ENCODE measurements at regions not wholly inside any gene's neighbourhood (a gene's known extent, or its start where the extent isn't known, plus 50 kb on each side); places are given as distances from the start of the nearest gene placed in this dataset.

GRCh38 chr11:22491555-22492225 lies 133.9 kb downstream of the FANCF start:
- peak; percentile 98 for DNase-seq

- DNase-seq = no peak
Observed at GRCh38 chr11:22479971-22480720, 142.0 kb downstream of the SLC17A6 start.

DNA sequence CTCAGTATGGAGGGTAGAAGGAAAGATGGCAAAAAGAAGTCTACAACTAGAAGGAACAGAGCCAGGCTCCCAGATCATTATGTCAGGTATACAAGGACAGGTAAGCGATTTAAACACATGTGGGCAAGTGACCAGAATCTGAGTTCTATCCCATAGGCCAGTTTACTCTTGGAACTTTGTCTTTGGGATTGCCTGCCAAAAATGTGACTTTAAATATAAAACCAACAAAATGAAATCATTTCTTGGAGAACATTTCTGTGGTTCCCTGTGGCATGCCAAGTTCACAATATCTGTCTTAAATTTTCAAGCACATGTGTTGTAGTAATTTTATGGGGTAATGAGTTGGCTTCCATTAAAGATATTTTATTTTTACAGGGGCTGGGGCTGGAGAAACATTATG lies 141.0 kb downstream of the SLC17A6 start:
- no peak for DNase-seq

- DNase-seq = no peak
Observed at GRCh38 chr11:22478169-22478568, 140.0 kb downstream of the SLC17A6 start.

- DNase-seq = peak; percentile 25
Observed at GRCh38 chr11:22477312-22477711, 139.1 kb downstream of the SLC17A6 start.

DNA sequence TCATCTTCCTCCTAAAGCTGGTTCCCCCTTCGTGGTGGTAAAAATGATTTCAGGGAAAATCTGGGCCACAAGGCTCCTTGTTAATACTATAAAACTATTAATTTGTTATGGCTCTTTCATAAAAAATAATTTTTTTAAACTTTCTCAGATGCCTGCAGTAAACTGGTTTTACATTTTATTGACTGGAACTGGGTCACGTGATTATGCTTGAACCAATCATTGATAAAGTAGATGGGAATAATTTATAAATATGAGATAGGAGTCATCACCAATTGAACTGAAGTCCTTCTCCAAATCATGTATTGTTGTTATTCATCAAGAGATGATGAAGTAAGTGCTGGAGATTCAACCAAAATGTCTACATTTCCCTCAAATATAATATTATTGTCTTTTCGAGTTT lies 138.4 kb downstream of the SLC17A6 start:
- DNase-seq = no peak

DNA sequence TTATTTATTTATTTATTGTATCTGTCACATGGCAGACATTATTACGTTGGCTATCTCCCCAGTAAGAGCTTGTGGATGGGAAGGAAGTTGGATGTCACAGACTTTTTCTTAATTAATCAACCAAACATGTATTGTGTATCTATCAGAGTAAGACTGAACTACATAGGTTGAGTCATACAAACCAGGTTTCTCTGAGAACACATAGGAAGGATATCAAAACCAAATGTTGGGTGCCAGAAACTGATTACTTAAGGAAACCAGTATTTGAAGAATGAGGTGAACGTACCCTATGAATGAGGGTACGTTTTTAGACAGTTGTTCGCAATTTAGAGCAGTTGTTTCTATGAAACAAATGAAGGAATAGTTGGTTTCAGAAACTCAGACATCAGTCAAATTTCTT lies 136.4 kb downstream of the SLC17A6 start:
- DNase-seq = no peak

GRCh38 chr11:22473586-22473985 lies 135.4 kb downstream of the SLC17A6 start:
- DNase-seq = peak; percentile 27

- DNase-seq = peak; percentile 72
Observed at GRCh38 chr11:22472306-22472705, 134.1 kb downstream of the SLC17A6 start.

GRCh38 chr11:22471385-22471784 lies 133.2 kb downstream of the SLC17A6 start:
- DNase-seq = peak; percentile 95

GRCh38 chr11:22467741-22468140 lies 129.6 kb downstream of the SLC17A6 start:
- DNase-seq = peak; percentile 75

DNA sequence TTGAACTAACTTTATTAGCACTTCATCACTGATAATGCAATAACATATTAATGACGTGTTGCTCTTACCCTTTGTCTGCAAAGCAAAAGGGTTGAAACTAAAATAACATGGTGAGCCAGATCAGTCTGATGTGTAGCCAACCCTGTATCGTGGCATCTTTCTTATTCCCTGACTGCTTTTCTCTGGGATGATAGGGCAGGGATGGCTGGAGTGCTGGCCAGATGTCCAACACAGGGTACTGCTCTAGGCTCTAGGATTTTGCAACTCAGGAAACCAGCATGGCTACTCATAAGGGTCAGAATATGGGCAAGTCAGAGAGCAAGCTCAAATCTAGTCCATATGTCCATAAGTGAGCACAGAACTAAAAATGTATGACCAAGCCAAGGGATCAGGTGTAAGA lies 129.1 kb downstream of the SLC17A6 start:
- no peak for DNase-seq

GRCh38 chr11:22466809-22467208 lies 128.6 kb downstream of the SLC17A6 start:
- DNase-seq = no peak

DNA sequence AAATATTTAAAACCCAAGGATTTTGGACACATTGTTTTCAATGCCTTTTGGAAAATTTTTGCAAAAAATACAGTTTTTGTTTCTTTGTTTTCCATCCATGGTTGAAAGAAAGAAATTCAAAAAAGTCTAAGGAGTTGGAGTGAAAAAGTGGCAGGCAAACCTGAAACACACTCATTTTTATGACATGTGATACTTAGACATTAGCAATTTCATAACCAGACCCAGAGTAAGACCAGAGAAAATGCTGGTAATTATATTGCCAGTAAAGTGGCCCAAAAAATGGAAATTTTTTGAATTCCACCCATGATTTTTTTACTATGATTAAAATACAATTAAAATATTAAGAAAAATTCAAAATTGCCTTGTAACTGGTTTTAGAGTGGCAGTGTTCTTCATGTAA lies 128.2 kb downstream of the SLC17A6 start:
- no peak for DNase-seq

DNA sequence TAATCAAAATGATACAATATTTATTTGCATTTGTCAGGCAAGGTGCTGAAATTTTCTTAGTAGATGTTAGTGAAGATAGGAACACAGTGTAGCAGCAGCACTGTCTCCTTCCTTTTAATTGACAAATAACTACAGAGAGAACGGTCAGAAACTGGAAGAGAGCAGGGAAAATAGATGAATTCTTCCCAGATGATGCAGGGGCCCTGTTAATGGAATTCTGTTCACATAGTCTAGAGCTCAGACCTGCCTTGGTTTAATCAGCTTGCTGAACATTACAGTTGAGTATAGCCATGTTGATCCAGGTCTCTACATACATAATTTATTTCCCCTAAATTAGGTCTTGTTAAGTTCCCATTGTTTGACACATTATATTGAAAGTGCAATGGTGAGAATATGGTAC lies 127.4 kb downstream of the SLC17A6 start:
- DNase-seq = peak; percentile 24

GRCh38 chr11:22461626-22462025 lies 123.4 kb downstream of the SLC17A6 start:
- DNase-seq = no peak

DNA sequence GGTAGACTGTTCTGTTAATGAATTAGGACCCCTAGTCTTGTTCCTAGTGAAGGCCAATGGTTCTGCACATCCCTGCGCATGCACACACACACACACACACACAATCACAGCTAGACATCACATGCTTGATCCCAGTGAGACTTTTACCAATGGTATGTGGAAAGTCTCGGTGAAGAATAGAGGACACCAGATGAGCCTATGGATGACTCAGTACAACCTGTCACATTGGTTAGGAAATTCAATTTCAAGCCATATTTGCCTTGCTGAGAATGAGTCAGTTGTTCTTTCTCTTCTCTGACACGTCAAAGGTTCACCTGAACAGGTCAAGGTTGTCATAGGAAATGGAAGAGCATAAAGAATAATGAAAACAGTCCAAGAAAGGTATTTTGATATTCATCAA lies 122.0 kb downstream of the SLC17A6 start:
- DNase-seq = no peak

- DNase-seq = peak; percentile 45
Observed at GRCh38 chr11:22459048-22459447, 120.9 kb downstream of the SLC17A6 start.

DNA sequence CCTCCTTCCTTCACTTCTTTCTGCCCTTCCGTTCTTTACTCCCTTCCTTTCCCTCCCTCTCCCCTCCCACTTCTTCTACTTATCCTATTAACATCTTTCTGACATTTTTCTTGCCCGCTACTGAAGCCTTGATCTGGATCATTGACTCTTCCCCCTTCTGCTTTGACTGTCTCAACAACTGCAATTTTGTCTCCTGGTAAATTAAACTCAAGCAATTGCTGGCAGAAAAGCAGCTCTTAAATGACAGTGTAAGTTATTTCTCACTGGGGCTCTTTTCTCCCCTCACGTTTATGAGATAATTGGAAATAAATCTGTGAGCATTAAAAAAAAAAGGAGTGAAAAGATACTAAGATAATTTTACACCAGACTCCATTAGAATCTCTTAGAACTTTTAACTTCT lies 120.0 kb downstream of the SLC17A6 start:
- peak; percentile 44 for DNase-seq

DNA sequence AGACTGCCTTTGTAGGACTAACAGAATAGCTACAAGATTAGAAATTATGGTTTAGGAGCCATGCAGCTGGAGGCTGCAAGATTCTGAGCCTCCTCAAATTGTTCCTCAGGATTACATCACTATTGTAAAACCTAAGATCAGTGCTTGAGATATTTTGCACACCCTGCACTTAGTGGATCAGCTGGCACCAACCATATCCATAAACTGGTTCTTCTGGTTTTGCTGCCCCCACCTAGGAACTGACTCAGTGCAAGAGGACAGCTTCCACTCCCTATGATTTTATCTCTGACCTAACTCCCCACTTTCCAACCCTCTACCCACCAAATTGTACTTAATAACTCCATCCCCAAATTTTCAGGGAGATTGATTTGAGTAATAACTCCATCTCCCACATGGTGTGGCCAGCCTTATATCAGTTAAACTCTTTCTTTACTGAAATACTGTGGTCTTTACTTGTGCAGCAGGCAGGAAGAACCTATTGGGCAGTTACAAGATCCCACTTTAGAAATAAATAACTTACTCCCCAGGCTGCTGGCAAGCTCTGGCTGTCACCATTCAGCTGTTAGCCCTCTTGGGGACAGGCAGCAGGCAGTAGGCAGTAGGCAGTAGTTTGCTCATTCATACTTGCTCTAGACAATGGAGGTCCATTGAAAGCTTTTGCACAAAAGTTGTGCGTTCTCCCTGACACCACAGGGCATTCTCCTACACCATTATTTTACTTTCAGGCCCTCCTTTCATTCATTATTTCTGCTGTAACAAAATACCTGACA lies 119.0 kb downstream of the SLC17A6 start:
- DNase-seq = peak; percentile 30

GRCh38 chr11:22454461-22455090 lies 116.4 kb downstream of the SLC17A6 start:
- DNase-seq = peak; percentile 83

GRCh38 chr11:22449441-22449840 lies 111.3 kb downstream of the SLC17A6 start:
- DNase-seq = no peak

- no peak for DNase-seq
Observed at GRCh38 chr11:22444076-22444475, 105.9 kb downstream of the SLC17A6 start.

All from NCI-H69 (cell line).